ENCODE measurements at regions not wholly inside any gene's neighbourhood (a gene's known extent, or its start where the extent isn't known, plus 50 kb on each side); places are given as distances from the start of the nearest gene placed in this dataset.

DNA sequence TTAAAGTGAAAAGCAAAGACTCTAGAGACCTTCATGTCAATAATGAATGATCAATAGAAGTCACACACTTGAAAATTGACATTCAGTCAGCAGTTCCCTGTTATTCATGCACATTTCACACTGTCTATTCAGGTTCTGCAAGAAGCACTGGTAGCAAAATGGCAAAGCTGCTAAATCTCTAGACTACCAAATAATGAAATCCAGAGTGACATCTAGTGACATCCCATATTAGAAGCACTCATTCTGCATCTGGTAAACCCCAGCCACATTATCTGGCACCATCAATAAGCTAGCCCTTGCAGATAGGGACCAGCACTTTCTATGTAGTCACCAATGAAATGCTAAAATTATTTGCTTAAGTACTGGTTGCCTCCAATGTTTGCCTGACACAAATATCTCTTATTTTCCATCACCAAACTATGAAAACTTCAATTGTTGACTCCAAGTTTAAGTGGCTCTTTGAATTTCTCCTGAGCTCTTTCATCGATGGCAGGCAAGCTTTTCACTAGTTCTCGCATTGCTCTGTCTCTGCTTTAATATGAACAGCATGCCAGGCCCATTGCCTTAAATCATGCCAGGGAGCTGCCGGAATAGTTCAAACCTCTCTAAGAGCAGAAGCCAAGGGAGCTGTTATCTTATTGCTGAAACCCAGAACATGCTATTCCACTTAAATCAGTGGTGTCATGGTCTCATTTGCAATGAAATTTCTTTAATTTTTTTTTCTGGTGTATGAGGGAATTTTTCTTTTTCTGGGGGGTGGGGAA is 409.9 kb downstream of the MZT1 start:
- WGBS (ENCODE audit: insufficient coverage), result 100% methylated on average over 3 of the region's 3 CpGs
- Mint-ChIP-seq H3K36me3 (no peaks in the 10 kb centered on the region), H3K9me3 (peaks cover 1 to 9% (median 3%) of the 10 kb centered on the region in 7 donors), H3K27ac (no peak overlapping the region), H3K4me1 (no peaks in the 10 kb centered on the region), H3K27me3 (ENCODE audit: low read depth in 3 of 3) (peaks cover 0 to 2% (median 0%) of the 10 kb centered on the region in 3 donors), H3K4me3 (no peak overlapping the region)
- DNase-seq, result no peak
- Histone ChIP-seq H3K36me3 (replicated peaks in 1 of 2; ENCODE audit: control insufficient read depth in 1 of 2, insufficient read depth in 2 of 2, low read length in 2 of 2) (no peaks in the 10 kb centered on the region), H3K9ac (ENCODE audit: insufficient read depth, low read length, poor library complexity, severe bottlenecking) (no peak overlapping the region), H3K4me2 (replicated peaks; ENCODE audit: extremely low read depth, low read length, poor library complexity, severe bottlenecking) (no peak overlapping the region), H3K9me3 (replicated peaks in 1 of 2; ENCODE audit: control insufficient read depth in 1 of 2, insufficient read depth in 1 of 2, low read length in 2 of 2) (no peaks in the 10 kb centered on the region), H3K4me1 (ENCODE audit: control insufficient read depth in 1 of 2, insufficient read depth in 2 of 2, low read length in 2 of 2) (no peaks in the 10 kb centered on the region), H2AFZ (ENCODE audit: insufficient read depth, low read depth, low read length, poor library complexity, severe bottlenecking) (no peak overlapping the region), H3K27me3 (ENCODE audit: control insufficient read depth in 2 of 2, insufficient read depth in 2 of 2, low read length in 2 of 2) (no peaks in the 10 kb centered on the region), H3K27ac (ENCODE audit: low read depth in 1 of 2, low read length in 2 of 2) (no peak overlapping the region), H3K79me2 (ENCODE audit: insufficient read depth, low read length) (no peaks in the 10 kb centered on the region), H4K20me1 (ENCODE audit: insufficient read depth, low read length) (no peaks in the 10 kb centered on the region), H3K4me3 (replicated peaks in 1 of 3; ENCODE audit: low read depth in 2 of 3, low read length in 3 of 3) (no peak overlapping the region)
- intact Hi-C loops (cut with micrococcal nuclease), result no loop called here
- TF ChIP-seq, protein P1, sequence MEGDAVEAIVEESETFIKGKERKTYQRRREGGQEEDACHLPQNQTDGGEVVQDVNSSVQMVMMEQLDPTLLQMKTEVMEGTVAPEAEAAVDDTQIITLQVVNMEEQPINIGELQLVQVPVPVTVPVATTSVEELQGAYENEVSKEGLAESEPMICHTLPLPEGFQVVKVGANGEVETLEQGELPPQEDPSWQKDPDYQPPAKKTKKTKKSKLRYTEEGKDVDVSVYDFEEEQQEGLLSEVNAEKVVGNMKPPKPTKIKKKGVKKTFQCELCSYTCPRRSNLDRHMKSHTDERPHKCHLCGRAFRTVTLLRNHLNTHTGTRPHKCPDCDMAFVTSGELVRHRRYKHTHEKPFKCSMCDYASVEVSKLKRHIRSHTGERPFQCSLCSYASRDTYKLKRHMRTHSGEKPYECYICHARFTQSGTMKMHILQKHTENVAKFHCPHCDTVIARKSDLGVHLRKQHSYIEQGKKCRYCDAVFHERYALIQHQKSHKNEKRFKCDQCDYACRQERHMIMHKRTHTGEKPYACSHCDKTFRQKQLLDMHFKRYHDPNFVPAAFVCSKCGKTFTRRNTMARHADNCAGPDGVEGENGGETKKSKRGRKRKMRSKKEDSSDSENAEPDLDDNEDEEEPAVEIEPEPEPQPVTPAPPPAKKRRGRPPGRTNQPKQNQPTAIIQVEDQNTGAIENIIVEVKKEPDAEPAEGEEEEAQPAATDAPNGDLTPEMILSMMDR (IDR thresholded peaks at IDR 0.05), result no peak

- no peak overlapping the region for H3K27ac Mint-ChIP-seq
- H3K27me3 Mint-ChIP-seq (ENCODE audit: low read depth in 3 of 3), result peaks cover 0 to 2% (median 0%) of the 10 kb centered on the region in 3 donors
- Histone ChIP-seq H3K4me2 (replicated peaks; ENCODE audit: extremely low read depth, low read length, poor library complexity, severe bottlenecking) (no peak overlapping the region), H3K9ac (ENCODE audit: insufficient read depth, low read length, poor library complexity, severe bottlenecking) (no peak overlapping the region), H3K27ac (ENCODE audit: low read depth in 1 of 2, low read length in 2 of 2) (no peak overlapping the region), H3K36me3 (replicated peaks in 1 of 2; ENCODE audit: control insufficient read depth in 1 of 2, insufficient read depth in 2 of 2, low read length in 2 of 2) (no peaks in the 10 kb centered on the region), H3K27me3 (ENCODE audit: control insufficient read depth in 2 of 2, insufficient read depth in 2 of 2, low read length in 2 of 2) (no peaks in the 10 kb centered on the region), H3K4me1 (ENCODE audit: control insufficient read depth in 1 of 2, insufficient read depth in 2 of 2, low read length in 2 of 2) (no peaks in the 10 kb centered on the region), H4K20me1 (ENCODE audit: insufficient read depth, low read length) (no peaks in the 10 kb centered on the region), H2AFZ (ENCODE audit: insufficient read depth, low read depth, low read length, poor library complexity, severe bottlenecking) (no peak overlapping the region), H3K4me3 (replicated peaks in 1 of 3; ENCODE audit: low read depth in 2 of 3, low read length in 3 of 3) (no peak overlapping the region), H3K9me3 (replicated peaks in 1 of 2; ENCODE audit: control insufficient read depth in 1 of 2, insufficient read depth in 1 of 2, low read length in 2 of 2) (no peaks in the 10 kb centered on the region), H3K79me2 (ENCODE audit: insufficient read depth, low read length) (no peaks in the 10 kb centered on the region)
- TF ChIP-seq, protein P1 (IDR thresholded peaks at IDR 0.05), result no peak
- no peak overlapping the region for H3K4me3 Mint-ChIP-seq
- intact Hi-C loops (cut with micrococcal nuclease), result no loop called here
- H3K9me3 Mint-ChIP-seq, result peaks cover 1 to 4% (median 2%) of the 10 kb centered on the region in 7 donors
- no peaks in the 10 kb centered on the region for H3K36me3 Mint-ChIP-seq
- DNase-seq, result no peak
- no peaks in the 10 kb centered on the region for H3K4me1 Mint-ChIP-seq
- 88% methylated on average over 1 of the region's 5 CpGs for WGBS (ENCODE audit: insufficient coverage)
Observed at GRCh38 chr13:72316716-72317115, 410.7 kb downstream of the MZT1 start.

Measured in CD14-positive monocyte (primary cell).